IMR-90 (cell line): ENCODE measurements at regions not wholly inside any gene's neighbourhood (a gene's known extent, or its start where the extent isn't known, plus 50 kb on each side); places are given as distances from the start of the nearest gene placed in this dataset.

Experiments used
- ATAC-seq: fragments of 200-7000 bp; cut with Tn5 transposase; 2 replicates; pipeline ENCODE4 v1.9.1; 2020; ENCODE audit warnings: low read depth, mild to moderate bottlenecking, moderate library complexity
- BruUV-seq: library from RNA; stranded (reverse); fragments of 400-500 nt; replicated peaks from 2 replicates; lab custom pipeline; 2021; lab: Mats Ljungman, UMichigan
- CTCF ChIA-PET: fragments of 300-600 bp; formaldehyde crosslinking; extraction: SDS; loops from one replicate; lab custom pipeline; 2021; ENCODE audit warnings: antibody characterized with exemption; lab: Yijun Ruan, JAX
- POLR2A ChIA-PET: fragments of 300-600 bp; sonication (Branson Sonifier 250); formaldehyde crosslinking; loops from one replicate; lab custom pipeline; 2022; ENCODE audit warnings: antibody characterized with exemption; ENCODE audit not compliant: unreplicated experiment; lab: Charles Lee
- DNase-seq: peaks from one replicate; pipeline ENCODE4 v3.0.0; 2013
- H2AFZ ChIP-seq: replicated peaks from 2 replicates; pipeline ENCODE3; 2013; ENCODE audit warnings: low read length, mild to moderate bottlenecking; ENCODE audit not compliant: poor library complexity
- H2AK5ac ChIP-seq: 2 replicates; pipeline ENCODE4 v1.6.1; 2013; ENCODE audit warnings: low read depth, low read length, inconsistent platforms
- H2AK9ac ChIP-seq: replicated peaks from 2 replicates; pipeline ENCODE3; 2013; ENCODE audit warnings: mild to moderate bottlenecking, low read depth, low read length, moderate library complexity; ENCODE audit not compliant: poor library complexity
- H2BK120ac ChIP-seq: 2 replicates; pipeline ENCODE4 v1.6.1; 2013; ENCODE audit warnings: low read depth, low read length, inconsistent platforms
- H2BK15ac ChIP-seq: 3 replicates; pipeline ENCODE4 v1.6.1; 2013; ENCODE audit warnings: low read depth, low read length, inconsistent platforms
- H2BK20ac ChIP-seq: 2 replicates; pipeline ENCODE4 v1.6.1; 2013; ENCODE audit warnings: low read depth, mild to moderate bottlenecking, inconsistent platforms, low read length, moderate library complexity
- H2BK5ac ChIP-seq: 2 replicates; pipeline ENCODE4 v1.6.1; 2013; ENCODE audit warnings: mild to moderate bottlenecking, low read depth, low read length, inconsistent platforms; ENCODE audit not compliant: poor library complexity, severe bottlenecking
- H3K14ac ChIP-seq: replicated peaks from 2 replicates; pipeline ENCODE4 v1.6.1; 2013; ENCODE audit warnings: low read depth, low read length, inconsistent platforms
- H3K18ac ChIP-seq: 2 replicates; pipeline ENCODE4 v1.6.1; 2013; ENCODE audit warnings: low read depth, low read length, control low read depth
- H3K23ac ChIP-seq: 2 replicates; pipeline ENCODE4 v1.6.1; 2013; ENCODE audit warnings: low read depth, low read length, inconsistent platforms
- H3K27ac ChIP-seq: 2 replicates; pipeline ENCODE4 v1.5.1; 2013; ENCODE audit warnings: mild to moderate bottlenecking, control low read depth, low read length; ENCODE audit not compliant: insufficient read depth
- H3K27me3 ChIP-seq: 2 replicates; pipeline ENCODE4 v1.6.1; 2013; ENCODE audit warnings: low read length; ENCODE audit not compliant: control insufficient read depth, insufficient read depth
- H3K36me3 ChIP-seq: 2 replicates; pipeline ENCODE4 v1.6.1; 2013; ENCODE audit warnings: low read length, mixed read lengths; ENCODE audit not compliant: control insufficient read depth, insufficient read depth
- H3K4ac ChIP-seq: 2 replicates; pipeline ENCODE4 v1.6.1; 2013; ENCODE audit warnings: low read depth, low read length, inconsistent platforms
- H3K4me1 ChIP-seq: 2 replicates; pipeline ENCODE4 v1.6.1; 2013; ENCODE audit warnings: low read length, mixed read lengths; ENCODE audit not compliant: control insufficient read depth, insufficient read depth
- H3K4me2 ChIP-seq: 2 replicates; pipeline ENCODE4 v1.6.1; 2013; ENCODE audit warnings: low read depth, mild to moderate bottlenecking, control low read depth, low read length, moderate library complexity
- H3K4me3 ChIP-seq: 2 replicates; pipeline ENCODE4 v1.5.1; 2013; ENCODE audit warnings: low read depth, mild to moderate bottlenecking, control low read depth, low read length, moderate library complexity; ENCODE audit not compliant: insufficient read depth
- H3K56ac ChIP-seq: 2 replicates; pipeline ENCODE4 v1.6.1; 2013; ENCODE audit warnings: low read length, inconsistent platforms; ENCODE audit not compliant: insufficient read depth; ENCODE audit errors: extremely low read depth
- H3K79me1 ChIP-seq, 2 experiments: 2 replicates each; pipeline ENCODE4 v1.6.1; 2013; ENCODE audit warnings: low read length in 2 of 2, inconsistent platforms in 1 of 2, low read depth in 1 of 2
- H3K9ac ChIP-seq: 2 replicates; pipeline ENCODE4 v1.6.1; 2013; ENCODE audit warnings: low read depth, low read length, control low read depth
- H3K9me1 ChIP-seq: 2 replicates; pipeline ENCODE4 v1.6.1; 2013; ENCODE audit warnings: low read length, inconsistent platforms; ENCODE audit not compliant: insufficient read depth
- H3K9me3 ChIP-seq: 2 replicates; pipeline ENCODE4 v1.6.1; 2013; ENCODE audit warnings: low read length; ENCODE audit not compliant: control insufficient read depth, insufficient read depth
- H4K20me1 ChIP-seq: 2 replicates; pipeline ENCODE4 v1.6.1; 2013; ENCODE audit warnings: low read length, inconsistent platforms; ENCODE audit not compliant: insufficient read depth
- H4K5ac ChIP-seq: 2 replicates; pipeline ENCODE4 v1.6.1; 2013; ENCODE audit warnings: mild to moderate bottlenecking, low read depth, low read length, control low read depth
- H4K8ac ChIP-seq, 2 experiments: 2 replicates each; pipeline ENCODE4 v1.6.1; 2013; ENCODE audit warnings: low read depth in 2 of 2, low read length in 2 of 2, control low read depth in 1 of 2, inconsistent platforms in 1 of 2
- H4K91ac ChIP-seq: 2 replicates; pipeline ENCODE4 v1.6.1; 2013; ENCODE audit warnings: low read depth, low read length, inconsistent platforms; ENCODE audit not compliant: insufficient read depth
- MAFK ChIP-seq: IDR thresholded peaks from 2 replicates; pipeline ENCODE4 v1.6.1; 2012; ENCODE audit warnings: low read depth, low read length, improper control_type of control experiment
- NFE2L2 ChIP-seq: fragments of 150-350 bp; IDR thresholded peaks from 2 replicates; pipeline ENCODE4 v1.6.1; 2016; ENCODE audit warnings: low read depth, mild to moderate bottlenecking, low read length
- POLR2A ChIP-seq: IDR thresholded peaks from 2 replicates; pipeline ENCODE4 v1.6.1; 2012; ENCODE audit warnings: mild to moderate bottlenecking, low read depth, low read length
- RAD21 ChIP-seq: IDR thresholded peaks from 2 replicates; pipeline ENCODE4 v1.6.1; 2012; ENCODE audit warnings: low read length, improper control_type of control experiment
- RCOR1 ChIP-seq: IDR thresholded peaks from 2 replicates; pipeline ENCODE4 v1.6.1; 2012; ENCODE audit warnings: mild to moderate bottlenecking, low read length, improper control_type of control experiment; ENCODE audit not compliant: insufficient replicate concordance
- RFX5 ChIP-seq: IDR thresholded peaks from 2 replicates; pipeline ENCODE4 v1.8.0; 2012; ENCODE audit warnings: low read depth, mild to moderate bottlenecking, low read length, moderate library complexity
- WGBS, 2 experiments: methylation state at CpG; one replicate each; pipeline versions ENCODE4 v1.1.5 to v1.1.7; 2013; ENCODE audit warnings: missing lambda C conversion rate in 2 of 2; ENCODE audit not compliant: insufficient read length in 1 of 2; ENCODE audit errors: extremely low coverage in 2 of 2; 5-methylcytosine and 5-hydroxymethylcytosine counted together
- dilution Hi-C: fragments of 300-500 bp; cut with HindIII; formaldehyde crosslinking; loops from one replicate; pipeline ENCODE4 v1.14.3; 2018; ENCODE audit warnings: low sequenced_read_pairs; ENCODE audit not compliant: unreplicated experiment
- in situ Hi-C: fragments of 300-500 bp; cut with MboI; formaldehyde crosslinking; loops from 3 replicates; pipeline ENCODE4 v1.14.3; 2019; ENCODE audit warnings: low sequenced_read_pairs, inconsistent platforms, mixed read lengths
- intact Hi-C: fragments of 100-400 bp; cut with micrococcal nuclease; formaldehyde crosslinking; loops from 2 replicates; pipeline ENCODE4 v1.10.0; 2022
- TF ChIP-seq, protein P1 (sequence below): conservative IDR thresholded peaks from 2 replicates; pipeline ENCODE4 v1.5.1; 2012; ENCODE audit warnings: mild to moderate bottlenecking, low read depth, low read length, improper control_type of control experiment

DNA sequence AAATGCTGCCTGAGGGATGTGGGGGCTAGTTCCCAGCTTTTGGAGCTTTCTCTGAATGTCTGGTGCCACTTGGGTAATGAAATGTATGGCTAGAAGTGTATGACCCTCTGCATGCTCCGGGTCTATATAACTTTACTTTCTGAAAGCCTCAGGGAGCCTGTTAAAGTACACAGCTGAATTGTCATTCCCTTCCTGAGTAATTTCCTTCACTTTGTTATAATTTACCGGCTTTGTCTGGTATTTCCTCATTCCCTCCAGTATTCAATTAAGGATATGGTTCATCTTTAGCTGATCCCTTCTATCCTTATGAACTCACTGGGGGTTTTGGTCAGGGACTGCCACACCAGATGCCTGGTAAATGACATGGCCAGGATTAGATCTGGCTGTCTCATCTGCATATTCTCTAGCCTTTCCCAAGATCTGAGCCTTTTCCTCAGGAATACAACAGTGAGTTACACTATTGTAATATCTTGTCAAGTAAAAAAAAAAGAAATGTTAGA lies 620.3 kb downstream of the ZPLD1 start:
- H2AK9ac ChIP-seq, result no peak overlapping the region
- H3K9me3 ChIP-seq, result no peaks in the 10 kb centered on the region
- H4K8ac ChIP-seq, result no peak overlapping the region
- dilution Hi-C loops (no loop called here), intact Hi-C loops (no loop called here), in situ Hi-C loops (no loop called here)
- BruUV-seq, result no TSS peak
- H2BK20ac ChIP-seq, result no peak overlapping the region
- no peak overlapping the region for H3K4me2 ChIP-seq
- no peak overlapping the region for H4K91ac ChIP-seq
- H3K4ac ChIP-seq, result no peak overlapping the region
- ATAC-seq (no peak), DNase-seq (no peak)
- H4K5ac ChIP-seq, result no peak overlapping the region
- no peak overlapping the region for H2AFZ ChIP-seq
- H3K36me3 ChIP-seq, result no peaks in the 10 kb centered on the region
- H3K9me1 ChIP-seq, result no peaks in the 10 kb centered on the region
- no peak overlapping the region for H3K14ac ChIP-seq
- H3K18ac ChIP-seq, result no peak overlapping the region
- H3K27ac ChIP-seq, result no peak overlapping the region
- H3K27me3 ChIP-seq, result no peaks in the 10 kb centered on the region
- H3K4me1 ChIP-seq, result no peaks in the 10 kb centered on the region
- H3K56ac ChIP-seq, result no peak overlapping the region
- H3K4me3 ChIP-seq, result no peak overlapping the region
- H3K79me1 ChIP-seq, result no peaks in the 10 kb centered on the region
- no CpG with 5 or more reads among the region's 2 CpGs for WGBS, 2 experiments
- H2BK5ac ChIP-seq, result no peak overlapping the region
- H2AK5ac ChIP-seq, result no peak overlapping the region
- H3K23ac ChIP-seq, result no peak overlapping the region
- TF ChIP-seq, protein P1, sequence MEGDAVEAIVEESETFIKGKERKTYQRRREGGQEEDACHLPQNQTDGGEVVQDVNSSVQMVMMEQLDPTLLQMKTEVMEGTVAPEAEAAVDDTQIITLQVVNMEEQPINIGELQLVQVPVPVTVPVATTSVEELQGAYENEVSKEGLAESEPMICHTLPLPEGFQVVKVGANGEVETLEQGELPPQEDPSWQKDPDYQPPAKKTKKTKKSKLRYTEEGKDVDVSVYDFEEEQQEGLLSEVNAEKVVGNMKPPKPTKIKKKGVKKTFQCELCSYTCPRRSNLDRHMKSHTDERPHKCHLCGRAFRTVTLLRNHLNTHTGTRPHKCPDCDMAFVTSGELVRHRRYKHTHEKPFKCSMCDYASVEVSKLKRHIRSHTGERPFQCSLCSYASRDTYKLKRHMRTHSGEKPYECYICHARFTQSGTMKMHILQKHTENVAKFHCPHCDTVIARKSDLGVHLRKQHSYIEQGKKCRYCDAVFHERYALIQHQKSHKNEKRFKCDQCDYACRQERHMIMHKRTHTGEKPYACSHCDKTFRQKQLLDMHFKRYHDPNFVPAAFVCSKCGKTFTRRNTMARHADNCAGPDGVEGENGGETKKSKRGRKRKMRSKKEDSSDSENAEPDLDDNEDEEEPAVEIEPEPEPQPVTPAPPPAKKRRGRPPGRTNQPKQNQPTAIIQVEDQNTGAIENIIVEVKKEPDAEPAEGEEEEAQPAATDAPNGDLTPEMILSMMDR, result no peak
- TF ChIP-seq NFE2L2 (no peak), RAD21 (no peak), MAFK (no peak), RCOR1 (no peak), POLR2A (no peak), RFX5 (no peak)
- no peak overlapping the region for H2BK120ac ChIP-seq
- no peaks in the 10 kb centered on the region for H4K20me1 ChIP-seq
- H2BK15ac ChIP-seq, result no peak overlapping the region
- CTCF ChIA-PET, result interaction anchor here (0.6 kb wide), 1 partner anchor 102 kb away, joined by 3 read pairs; no protein-coding TSS in a partner anchor
- POLR2A ChIA-PET, result no interaction called here
- no peak overlapping the region for H3K9ac ChIP-seq
